ENCODE measurements at regions not wholly inside any gene's neighbourhood (a gene's known extent, or its start where the extent isn't known, plus 50 kb on each side); places are given as distances from the start of the nearest gene placed in this dataset.

- no peak overlapping the region for H3K4me3 ChIP-seq
Observed at GRCh38 chr12:90044069-90044468, 335.4 kb upstream of the ATP2B1 start.

GRCh38 chr12:90042920-90043641, 334.4 kb upstream of the ATP2B1 start:
- no peak overlapping the region for H3K27ac ChIP-seq
- no peaks in the 10 kb centered on the region for H3K36me3 ChIP-seq
- no peaks in the 10 kb centered on the region for H3K4me1 ChIP-seq
- no peaks in the 10 kb centered on the region for H3K9me3 ChIP-seq
- DNase-seq (ENCODE audit: low spot score): no peak
- no peaks in the 10 kb centered on the region for H3K27me3 ChIP-seq
- no peak overlapping the region for H3K4me3 ChIP-seq
- TF ChIP-seq CTCF (IDR thresholded peaks at IDR 0.05): no peak

More at GRCh38 chr12:90044069-90044468, 335.4 kb upstream of the ATP2B1 start:
- no peaks in the 10 kb centered on the region for H3K4me1 ChIP-seq
- H3K9me3 ChIP-seq: no peaks in the 10 kb centered on the region
- no peak overlapping the region for H3K27ac ChIP-seq
- H3K27me3 ChIP-seq: no peaks in the 10 kb centered on the region
- H3K36me3 ChIP-seq: no peaks in the 10 kb centered on the region
- TF ChIP-seq CTCF (IDR thresholded peaks at IDR 0.05): no peak
- DNase-seq (ENCODE audit: low spot score): no peak

- H3K27ac ChIP-seq: no peak overlapping the region
- no peaks in the 10 kb centered on the region for H3K4me1 ChIP-seq
- no peaks in the 10 kb centered on the region for H3K36me3 ChIP-seq
- H3K4me3 ChIP-seq: no peak overlapping the region
- no peak for DNase-seq (ENCODE audit: low spot score)
- TF ChIP-seq CTCF (IDR thresholded peaks at IDR 0.05): no peak
- H3K9me3 ChIP-seq: peaks cover 0 to 4% of the 10 kb centered on the region in 2 donors
- H3K27me3 ChIP-seq: no peaks in the 10 kb centered on the region
Observed at GRCh38 chr12:90038289-90038688, 329.7 kb upstream of the ATP2B1 start.

GRCh38 chr12:90037740-90038139, 329.1 kb upstream of the ATP2B1 start:
- no peaks in the 10 kb centered on the region for H3K27me3 ChIP-seq
- peaks cover 0 to 4% of the 10 kb centered on the region in 2 donors for H3K9me3 ChIP-seq
- no peak overlapping the region for H3K27ac ChIP-seq
- no peak for DNase-seq (ENCODE audit: low spot score)
- no peak overlapping the region for H3K4me3 ChIP-seq
- H3K36me3 ChIP-seq: no peaks in the 10 kb centered on the region
- no peak for TF ChIP-seq CTCF (IDR thresholded peaks at IDR 0.05)
- no peaks in the 10 kb centered on the region for H3K4me1 ChIP-seq

- no peaks in the 10 kb centered on the region for H3K36me3 ChIP-seq
- no peak for TF ChIP-seq CTCF (IDR thresholded peaks at IDR 0.05)
- H3K9me3 ChIP-seq: peaks cover 0 to 4% of the 10 kb centered on the region in 2 donors
- H3K27ac ChIP-seq: no peak overlapping the region
- no peak for DNase-seq (ENCODE audit: low spot score)
- no peaks in the 10 kb centered on the region for H3K4me1 ChIP-seq
- H3K4me3 ChIP-seq: no peak overlapping the region
- H3K27me3 ChIP-seq: no peaks in the 10 kb centered on the region
Observed at GRCh38 chr12:90036637-90037036, 328.0 kb upstream of the ATP2B1 start.

GRCh38 chr12:90030726-90031125, 322.1 kb upstream of the ATP2B1 start:
- Histone ChIP-seq H3K27ac (no peak overlapping the region), H3K27me3 (no peaks in the 10 kb centered on the region), H3K9me3 (no peaks in the 10 kb centered on the region), H3K4me3 (no peak overlapping the region), H3K4me1 (peaks cover 0 to 12% of the 10 kb centered on the region in 2 donors), H3K36me3 (no peaks in the 10 kb centered on the region)
- TF ChIP-seq CTCF (IDR thresholded peaks at IDR 0.05): no peak
- DNase-seq (ENCODE audit: low spot score): no peak

Measured in right atrium auricular region (tissue), 2 donors.